AG20443 (cell line): ENCODE measurements at regions not wholly inside any gene's neighbourhood (a gene's known extent, or its start where the extent isn't known, plus 50 kb on each side); places are given as distances from the start of the nearest gene placed in this dataset.
"Not testable (repeated sequence)": the region's sequence is repeated elsewhere in the genome, so short reads cannot be mapped to it uniquely, and the experiment has no call there.

Source experiments
- DNase-seq: peaks from one replicate; pipeline ENCODE4 v3.0.0; 2012; ENCODE audit warnings: low spot score, mixed read lengths

- peak; percentile 80 for DNase-seq
Measured at GRCh38 chr6:111925296-111925695, 52.0 kb upstream of the FYN start.

DNA sequence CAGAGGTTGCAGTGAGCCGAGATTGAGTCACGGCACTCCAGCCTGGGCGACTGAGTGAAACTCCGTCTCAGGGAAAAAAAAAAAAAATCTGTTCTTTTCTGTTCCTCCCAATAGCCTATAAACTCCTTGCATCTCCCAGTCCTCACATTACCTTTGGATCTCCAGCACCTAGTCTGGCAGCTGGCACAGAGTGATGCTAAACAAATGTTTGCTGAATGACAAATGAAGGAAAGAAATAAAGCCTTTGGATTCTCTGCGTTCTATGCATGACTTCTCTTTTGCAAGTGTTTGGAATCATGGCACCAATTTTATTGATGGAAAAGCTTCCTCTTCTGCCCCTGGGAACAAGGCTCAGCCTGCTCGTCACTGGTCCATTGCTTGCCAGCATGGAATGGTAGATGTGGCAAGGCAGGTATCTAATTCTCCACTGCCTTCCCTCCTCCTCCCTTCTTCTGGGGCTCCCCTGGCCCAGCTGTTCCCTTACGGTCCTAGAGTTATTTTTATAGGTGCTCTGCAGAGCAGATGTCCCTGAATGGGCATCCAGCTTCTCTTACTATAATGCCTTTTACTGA lies 53.6 kb upstream of the FYN start:
- no peak for DNase-seq

DNA sequence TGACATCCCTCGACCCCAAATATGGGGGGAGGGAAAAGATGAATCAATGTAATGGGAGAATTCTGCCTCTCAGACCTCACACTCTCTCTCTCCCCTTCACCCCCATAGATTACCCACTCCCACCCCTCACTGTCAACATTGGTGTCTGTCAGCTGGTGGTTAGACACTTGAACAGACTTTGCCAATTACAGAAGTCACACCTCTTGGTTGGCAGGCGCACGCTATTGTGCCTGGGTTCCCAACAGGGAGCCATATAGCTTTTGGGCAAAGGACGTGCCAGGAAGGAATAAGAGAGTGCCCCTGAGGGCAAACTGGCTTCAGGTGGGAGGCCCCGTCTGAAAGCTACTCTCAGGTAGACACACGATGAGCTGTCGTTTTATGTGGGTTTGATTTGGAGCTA lies 54.1 kb upstream of the FYN start:
- DNase-seq: no peak

DNA sequence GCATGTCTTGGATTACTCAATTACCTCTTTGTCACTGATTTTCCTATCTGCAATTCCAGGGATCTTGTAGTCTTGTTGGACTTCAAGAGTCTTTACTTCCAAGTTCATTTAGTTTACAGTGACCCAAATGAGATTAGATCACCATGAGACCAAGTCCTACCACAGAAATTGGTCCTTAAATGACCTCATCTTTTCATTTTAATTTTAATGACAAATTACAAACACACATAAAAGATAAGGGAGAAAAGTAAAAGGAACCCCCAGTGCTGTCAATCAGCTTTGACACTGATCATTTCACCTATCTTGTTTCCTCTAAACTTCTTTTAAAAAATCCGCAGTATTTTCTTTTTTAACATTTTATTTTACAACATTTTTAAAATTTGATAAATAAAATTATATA lies 54.9 kb upstream of the FYN start:
- DNase-seq: no peak

DNA sequence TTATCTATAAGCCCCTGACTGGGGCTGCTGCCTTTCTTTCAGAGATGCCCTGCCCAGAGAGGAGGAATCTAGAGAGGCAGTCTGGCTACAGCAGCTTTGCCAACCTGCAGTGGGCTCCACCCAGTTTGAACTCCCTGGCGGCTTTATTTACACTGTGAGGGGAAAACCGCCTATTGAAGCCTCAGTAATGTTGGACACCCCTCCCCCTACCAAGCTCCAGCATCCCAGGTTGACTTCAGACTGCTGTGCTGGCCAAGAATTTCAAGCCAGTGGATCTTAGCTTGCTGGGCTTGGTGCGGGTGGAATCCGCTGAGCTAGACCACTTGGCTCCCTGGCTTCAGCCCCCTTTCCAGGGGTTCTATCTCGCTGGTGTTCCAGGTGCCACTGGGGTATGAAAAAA lies 61.4 kb upstream of the FYN start:
- DNase-seq: not testable (repeated sequence)

- DNase-seq: no peak
Measured at GRCh38 chr6:111936718-111937117, 63.5 kb upstream of the FYN start.

DNA sequence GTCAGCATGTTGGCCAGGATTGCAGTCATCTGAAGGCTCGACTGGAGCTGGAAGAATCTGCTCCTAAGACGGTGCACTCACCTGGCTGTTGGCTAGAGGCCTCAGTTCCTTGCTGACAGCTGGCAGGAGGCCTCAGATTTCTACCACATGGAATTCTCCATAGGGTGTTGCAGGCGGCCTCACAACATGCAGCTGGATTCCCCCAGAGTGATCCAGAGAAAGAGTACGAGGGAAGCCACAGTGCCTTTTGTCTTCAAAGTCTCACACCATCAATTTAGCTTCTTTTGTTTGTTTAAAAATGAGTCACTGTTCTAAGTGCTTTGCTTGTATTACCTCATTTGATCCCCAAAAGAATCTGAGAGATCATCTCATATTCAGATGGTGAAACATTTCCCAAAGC lies 65.5 kb upstream of the FYN start:
- DNase-seq: peak; percentile 25

- no peak for DNase-seq
Measured at GRCh38 chr6:111939902-111940301, 66.7 kb upstream of the FYN start.

GRCh38 chr6:111940801-111941200 lies 67.5 kb upstream of the FYN start:
- no peak for DNase-seq

- DNase-seq: no peak
Measured at GRCh38 chr6:111941686-111942330, 68.6 kb upstream of the FYN start.

DNA sequence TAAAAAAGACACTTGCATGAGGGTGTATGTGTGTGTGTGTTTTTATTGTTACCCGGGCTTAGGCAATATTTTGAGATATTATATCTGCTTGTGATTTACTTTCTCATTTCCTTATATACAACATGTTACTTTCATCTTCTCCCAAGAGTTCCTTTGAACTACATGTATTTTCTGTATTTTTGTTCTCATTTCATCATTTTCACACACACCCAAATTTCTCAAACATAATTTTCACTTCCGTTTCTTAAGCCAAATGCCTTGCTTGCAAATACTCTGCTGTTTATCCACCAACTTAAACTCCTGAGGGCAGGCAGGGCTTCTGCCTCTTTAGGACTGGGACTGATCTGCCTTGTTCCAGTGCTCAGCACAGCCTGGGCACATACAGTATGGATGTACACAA lies 69.3 kb upstream of the FYN start:
- DNase-seq: no peak

DNA sequence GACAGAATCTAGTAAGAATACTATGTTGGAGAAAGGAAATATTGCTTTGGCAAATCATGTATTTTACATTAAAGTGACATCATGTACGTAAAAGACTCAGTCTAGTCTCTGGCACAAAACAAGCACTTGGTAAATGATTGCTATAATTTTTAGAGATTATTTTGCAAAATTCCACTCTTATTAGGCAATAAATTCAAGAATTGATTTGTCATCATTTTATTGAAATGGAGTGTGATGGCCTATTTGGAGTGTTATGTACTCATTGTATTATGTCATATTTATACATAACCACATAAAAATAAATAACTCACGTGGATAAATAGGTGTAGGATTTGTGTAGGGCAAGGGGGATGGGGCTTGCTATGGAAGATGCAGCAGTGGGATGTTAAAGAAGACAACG lies 70.0 kb upstream of the FYN start:
- DNase-seq: no peak

DNA sequence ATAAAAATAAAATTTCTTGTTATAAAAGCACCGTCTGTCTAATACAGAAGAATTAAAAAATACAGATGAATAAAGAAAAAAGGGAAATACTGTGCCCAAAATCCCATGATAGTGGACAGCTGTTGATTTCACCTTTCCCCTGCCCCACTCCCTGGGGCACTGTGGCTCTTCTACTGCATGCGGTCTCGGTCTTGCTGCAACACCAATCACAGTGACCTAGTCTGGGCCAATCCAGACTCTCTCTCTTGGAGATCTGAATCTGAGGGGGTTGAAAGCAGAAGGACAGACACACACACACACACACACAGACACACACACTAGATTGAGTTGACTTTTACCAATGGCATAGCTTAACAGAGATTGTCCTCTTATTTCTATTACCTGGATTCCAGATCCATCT lies 70.5 kb upstream of the FYN start:
- no peak for DNase-seq

DNA sequence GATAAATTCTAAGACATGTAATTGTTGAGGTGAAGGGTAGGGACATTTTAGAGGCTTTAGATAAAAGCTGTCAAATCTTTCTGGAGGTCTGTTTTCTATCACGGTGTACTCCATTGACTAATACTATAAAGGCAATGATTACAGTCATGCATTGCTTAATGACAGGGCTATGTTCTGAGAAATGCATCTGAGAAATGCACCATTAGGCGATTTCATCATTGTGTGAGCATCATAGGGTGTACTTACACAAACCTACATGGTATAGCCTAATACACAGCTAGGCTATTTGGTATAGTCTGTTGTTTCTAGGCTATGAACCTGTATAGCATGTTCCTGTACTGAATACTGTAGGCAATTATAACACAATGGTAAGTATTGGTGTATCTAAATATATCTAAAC lies 71.3 kb upstream of the FYN start:
- no peak for DNase-seq

- DNase-seq: no peak
Measured at GRCh38 chr6:111949546-111949945, 76.3 kb upstream of the FYN start.

DNA sequence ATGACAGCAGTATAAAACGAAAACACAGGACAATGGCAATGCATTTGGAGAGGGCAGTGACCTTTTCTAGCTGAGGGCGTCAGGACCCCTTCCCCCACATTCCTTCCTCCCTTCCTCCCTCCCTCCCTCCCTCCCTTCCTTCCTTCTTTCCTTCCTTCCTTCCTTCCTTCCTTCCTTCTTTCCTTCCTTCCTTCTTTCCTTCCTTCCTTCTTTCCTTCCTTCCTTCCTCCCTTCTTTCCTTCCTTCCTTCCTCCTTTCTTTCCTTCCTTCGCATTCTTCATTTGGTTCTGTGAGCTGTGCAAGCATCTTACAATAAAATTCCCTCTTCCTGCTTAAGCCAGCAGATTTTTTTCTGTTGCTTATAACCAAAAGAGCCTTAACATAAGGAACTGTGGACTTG lies 76.7 kb upstream of the FYN start:
- DNase-seq: not testable (repeated sequence)

GRCh38 chr6:111950661-111951496 lies 77.6 kb upstream of the FYN start:
- peak; percentile 29 for DNase-seq

- no peak for DNase-seq
Measured at GRCh38 chr6:111951497-111952085, 78.3 kb upstream of the FYN start.

- no peak for DNase-seq
Measured at GRCh38 chr6:111952274-111952673, 79.0 kb upstream of the FYN start.

- DNase-seq: peak; percentile 75
Measured at GRCh38 chr6:111952821-111953540, 79.7 kb upstream of the FYN start.

GRCh38 chr6:111956098-111956497 lies 82.8 kb upstream of the FYN start:
- no peak for DNase-seq

DNA sequence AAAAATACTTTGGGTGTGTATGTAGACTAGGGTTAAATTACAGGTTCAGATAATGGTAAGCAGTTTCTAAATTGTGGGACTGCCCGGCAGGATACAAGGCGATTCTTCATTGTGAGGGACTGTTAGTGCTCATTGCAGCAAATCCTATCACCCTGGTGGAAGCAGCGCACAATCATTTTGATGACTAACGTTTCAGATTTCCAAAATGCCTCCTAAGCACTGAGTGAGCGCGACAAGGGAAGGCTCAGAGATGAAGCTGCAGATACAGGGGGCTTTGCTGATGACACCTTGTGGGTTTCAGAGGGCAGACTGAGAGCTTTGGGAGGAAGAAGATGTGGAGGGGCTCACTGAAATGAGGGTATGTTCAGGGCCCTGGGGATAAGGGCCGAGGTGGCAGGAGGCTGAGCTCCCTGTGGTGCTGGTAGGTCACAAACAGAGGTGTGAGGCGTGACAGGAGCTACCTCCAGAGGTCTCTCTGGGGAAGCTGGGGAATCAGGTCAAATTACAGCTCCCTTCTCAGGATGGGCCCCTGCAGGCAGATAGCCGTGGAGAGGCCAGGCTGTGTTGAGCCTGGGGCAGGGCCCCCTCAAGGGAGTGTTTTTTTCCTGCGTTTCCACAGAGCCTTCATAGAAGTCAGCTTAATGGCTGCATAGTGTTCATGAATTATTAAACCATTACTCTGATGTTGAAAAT lies 84.5 kb upstream of the FYN start:
- DNase-seq: no peak
